Vagina (tissue), 2 donors: ENCODE measurements at regions not wholly inside any gene's neighbourhood (a gene's known extent, or its start where the extent isn't known, plus 50 kb on each side); places are given as distances from the start of the nearest gene placed in this dataset.

Experiments used
- DNase-seq, 2 donors: peaks; one replicate each; pipeline ENCODE4 v3.0.0-alpha.2; 2017; ENCODE audit errors: extremely low spot score in 2 of 2
- H3K27ac ChIP-seq: fragments of 200-600 bp; sonication (generic); one replicate; pipeline ENCODE4 v1.5.1; 2019
- H3K27me3 ChIP-seq: fragments of 200-600 bp; sonication (generic); one replicate; pipeline ENCODE4 v1.5.1; 2019
- H3K36me3 ChIP-seq, 2 donors: fragments of 200-600 bp; sonication (generic); one replicate each; pipeline ENCODE4 v1.5.1; 2017 to 2019
- H3K4me1 ChIP-seq: fragments of 200-600 bp; sonication (generic); one replicate; pipeline ENCODE4 v1.5.1; 2019
- H3K4me3 ChIP-seq, 2 donors: fragments of 200-600 bp; sonication (generic); 1 replicate in 1 of 2; 2 replicates in 1 of 2; pipeline ENCODE4 v1.5.1; 2016 to 2019
- H3K9me3 ChIP-seq: fragments of 200-600 bp; sonication (generic); one replicate; pipeline ENCODE4 v1.5.1; 2019
- POLR2A ChIP-seq, 2 donors: fragments of 450-650 bp; IDR thresholded peaks; one replicate each; pipeline ENCODE4 v1.6.1; 2017; ENCODE audit warnings: antibody characterized with exemption in 2 of 2, mild to moderate bottlenecking in 2 of 2, moderate library complexity in 2 of 2
- POLR2AphosphoS5 ChIP-seq, 2 donors: sonication (generic); formaldehyde crosslinking; IDR thresholded peaks; one replicate each; pipeline ENCODE4 v1.9.0; 2017; ENCODE audit warnings: antibody characterized with exemption in 2 of 2, mild to moderate bottlenecking in 2 of 2, low read depth in 1 of 2; ENCODE audit not compliant: insufficient read depth in 1 of 2
- intact Hi-C: fragments of 100-400 bp; cut with DNase I; formaldehyde crosslinking; loops from one replicate; pipeline ENCODE4 v1.15.1; 2023
- TF ChIP-seq, protein P1 (sequence below), 3 experiments: fragments of 450-650 bp in 2 of 3; fragments of 200-600 bp in 1 of 3; sonication (generic) in 1 of 3; IDR thresholded peaks; one replicate each; pipeline ENCODE4 v1.5.1; 2017 to 2019; ENCODE audit warnings: antibody characterized with exemption in 3 of 3, mild to moderate bottlenecking in 2 of 3, moderate library complexity in 2 of 3

DNA sequence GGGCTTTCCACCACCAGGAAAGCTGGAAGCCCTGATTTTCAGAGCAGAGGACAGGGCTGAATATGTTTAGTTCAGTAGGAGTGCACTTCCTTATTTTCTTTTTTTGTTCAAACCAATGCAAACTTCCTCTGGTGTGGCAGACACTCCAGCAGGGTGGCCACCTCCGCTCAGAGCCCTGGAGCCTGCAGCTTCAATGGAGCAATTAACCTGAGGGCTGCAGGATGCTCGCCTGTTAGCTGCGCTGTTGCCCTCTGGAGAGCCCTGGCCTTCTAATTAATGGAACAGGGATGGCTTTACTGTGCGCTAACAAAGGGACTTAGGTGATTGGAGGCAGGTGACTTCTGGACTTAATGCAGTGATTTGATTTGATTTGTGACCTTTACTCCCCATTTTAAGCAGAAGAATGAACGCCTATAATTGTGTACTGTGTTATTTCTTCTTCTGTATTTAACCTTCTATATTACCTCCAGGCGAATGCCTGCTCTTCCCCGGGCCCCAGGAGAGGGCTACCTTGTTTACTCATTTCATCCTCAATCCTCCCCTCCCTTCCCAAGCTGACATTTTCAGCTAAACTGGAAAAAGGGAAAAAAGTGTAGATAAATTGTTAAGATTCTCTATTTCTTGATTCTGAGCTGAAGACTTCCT is 123.0 kb upstream of the CTBP2 start:
- TF ChIP-seq, protein P1, sequence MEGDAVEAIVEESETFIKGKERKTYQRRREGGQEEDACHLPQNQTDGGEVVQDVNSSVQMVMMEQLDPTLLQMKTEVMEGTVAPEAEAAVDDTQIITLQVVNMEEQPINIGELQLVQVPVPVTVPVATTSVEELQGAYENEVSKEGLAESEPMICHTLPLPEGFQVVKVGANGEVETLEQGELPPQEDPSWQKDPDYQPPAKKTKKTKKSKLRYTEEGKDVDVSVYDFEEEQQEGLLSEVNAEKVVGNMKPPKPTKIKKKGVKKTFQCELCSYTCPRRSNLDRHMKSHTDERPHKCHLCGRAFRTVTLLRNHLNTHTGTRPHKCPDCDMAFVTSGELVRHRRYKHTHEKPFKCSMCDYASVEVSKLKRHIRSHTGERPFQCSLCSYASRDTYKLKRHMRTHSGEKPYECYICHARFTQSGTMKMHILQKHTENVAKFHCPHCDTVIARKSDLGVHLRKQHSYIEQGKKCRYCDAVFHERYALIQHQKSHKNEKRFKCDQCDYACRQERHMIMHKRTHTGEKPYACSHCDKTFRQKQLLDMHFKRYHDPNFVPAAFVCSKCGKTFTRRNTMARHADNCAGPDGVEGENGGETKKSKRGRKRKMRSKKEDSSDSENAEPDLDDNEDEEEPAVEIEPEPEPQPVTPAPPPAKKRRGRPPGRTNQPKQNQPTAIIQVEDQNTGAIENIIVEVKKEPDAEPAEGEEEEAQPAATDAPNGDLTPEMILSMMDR (IDR thresholded peaks at IDR 0.05), result no peak
- no peak for TF ChIP-seq POLR2AphosphoS5 (IDR thresholded peaks at IDR 0.05; ENCODE audit: insufficient read depth in 1 of 2, low read depth in 1 of 2)
- TF ChIP-seq POLR2A (IDR thresholded peaks at IDR 0.05), result no peak
- intact Hi-C loops, result no loop called here

DNA sequence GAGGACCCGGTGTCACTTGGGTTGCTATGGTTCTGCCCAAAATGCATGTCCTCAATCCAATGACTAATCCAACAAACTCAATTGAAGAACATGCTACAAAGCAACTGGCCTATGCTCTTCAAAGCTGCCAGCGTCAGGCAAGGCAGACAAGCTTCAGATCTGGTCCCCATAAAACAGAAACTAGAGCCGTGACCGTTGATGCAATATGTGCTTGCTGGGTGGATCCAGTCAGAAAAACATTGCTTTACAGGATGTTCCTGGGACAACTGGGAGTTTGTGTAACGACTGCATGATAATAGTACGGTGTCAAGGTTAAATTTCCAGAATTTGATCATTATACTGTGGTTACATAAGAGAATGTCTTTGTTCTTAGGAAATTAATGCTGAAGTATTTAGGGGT is 120.7 kb upstream of the CTBP2 start:
- no peak for DNase-seq
- intact Hi-C loops, result no loop called here
- Histone ChIP-seq H3K9me3 (no peaks in the 10 kb centered on the region), H3K27ac (no peak overlapping the region), H3K36me3 (no peaks in the 10 kb centered on the region), H3K4me3 (no peak overlapping the region), H3K27me3 (no peaks in the 10 kb centered on the region), H3K4me1 (no peaks in the 10 kb centered on the region)
- no peak for TF ChIP-seq POLR2A (IDR thresholded peaks at IDR 0.05)
- TF ChIP-seq, protein P1 (IDR thresholded peaks at IDR 0.05), result no peak
- no peak for TF ChIP-seq POLR2AphosphoS5 (IDR thresholded peaks at IDR 0.05; ENCODE audit: insufficient read depth in 1 of 2, low read depth in 1 of 2)

More for the DNA sequence above, 123.0 kb upstream of the CTBP2 start:
- no peak for DNase-seq
- Histone ChIP-seq H3K4me1 (no peaks in the 10 kb centered on the region), H3K27me3 (no peaks in the 10 kb centered on the region), H3K27ac (no peak overlapping the region), H3K4me3 (no peak overlapping the region), H3K9me3 (no peaks in the 10 kb centered on the region), H3K36me3 (no peaks in the 10 kb centered on the region)

DNA sequence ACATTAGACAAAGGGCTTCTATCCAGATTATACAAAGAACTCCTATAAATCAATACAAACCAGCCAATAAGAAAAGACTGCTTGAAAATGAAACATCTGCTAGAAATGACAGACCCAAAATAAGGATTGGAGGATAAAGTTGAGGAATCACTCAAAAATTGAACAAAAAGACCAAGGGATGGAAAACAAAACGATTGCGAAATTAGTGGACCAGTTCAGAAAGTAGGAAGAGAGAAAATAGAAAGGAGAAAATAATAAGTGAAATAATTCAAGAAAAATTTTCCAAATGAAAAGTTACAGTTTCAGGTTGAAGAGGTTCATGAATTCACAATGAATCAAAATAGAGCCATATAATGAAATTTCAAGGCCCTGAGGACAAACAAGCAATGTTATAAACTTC is 115.8 kb upstream of the CTBP2 start:
- Histone ChIP-seq H3K9me3 (no peaks in the 10 kb centered on the region), H3K36me3 (no peaks in the 10 kb centered on the region), H3K4me3 (no peak overlapping the region), H3K4me1 (no peaks in the 10 kb centered on the region), H3K27ac (no peak overlapping the region), H3K27me3 (no peaks in the 10 kb centered on the region)
- intact Hi-C loops, result no loop called here
- TF ChIP-seq POLR2AphosphoS5 (IDR thresholded peaks at IDR 0.05; ENCODE audit: insufficient read depth in 1 of 2, low read depth in 1 of 2) (no peak), POLR2A (IDR thresholded peaks at IDR 0.05) (no peak)
- TF ChIP-seq, protein P1 (IDR thresholded peaks at IDR 0.05), result no peak
- DNase-seq, result no peak

DNA sequence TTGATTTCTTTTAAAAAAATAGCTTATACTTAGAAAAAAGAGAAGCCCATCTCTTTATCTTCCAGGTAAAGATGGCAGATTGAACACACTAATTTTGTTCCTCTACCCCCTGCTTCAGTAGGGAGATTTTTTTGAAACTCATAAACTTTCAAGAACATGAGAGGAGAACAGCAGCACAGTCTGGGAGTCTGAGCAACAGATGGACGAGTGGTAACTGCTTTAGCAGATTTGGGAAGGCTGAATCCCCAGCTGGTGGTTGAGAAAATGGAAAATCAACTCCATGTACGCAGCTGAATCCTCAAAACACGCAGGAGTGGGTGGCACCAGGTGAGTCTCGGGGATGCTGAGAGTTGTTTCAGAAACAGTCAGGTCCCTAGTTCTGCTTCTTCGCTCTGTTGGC is 114.6 kb upstream of the CTBP2 start:
- Histone ChIP-seq H3K4me3 (no peak overlapping the region), H3K27ac (no peak overlapping the region), H3K27me3 (no peaks in the 10 kb centered on the region), H3K36me3 (no peaks in the 10 kb centered on the region), H3K4me1 (no peaks in the 10 kb centered on the region), H3K9me3 (no peaks in the 10 kb centered on the region)
- intact Hi-C loops, result no loop called here
- TF ChIP-seq, protein P1 (IDR thresholded peaks at IDR 0.05), result no peak
- TF ChIP-seq POLR2A (IDR thresholded peaks at IDR 0.05), result no peak
- no peak for TF ChIP-seq POLR2AphosphoS5 (IDR thresholded peaks at IDR 0.05; ENCODE audit: insufficient read depth in 1 of 2, low read depth in 1 of 2)
- DNase-seq, result no peak

DNA sequence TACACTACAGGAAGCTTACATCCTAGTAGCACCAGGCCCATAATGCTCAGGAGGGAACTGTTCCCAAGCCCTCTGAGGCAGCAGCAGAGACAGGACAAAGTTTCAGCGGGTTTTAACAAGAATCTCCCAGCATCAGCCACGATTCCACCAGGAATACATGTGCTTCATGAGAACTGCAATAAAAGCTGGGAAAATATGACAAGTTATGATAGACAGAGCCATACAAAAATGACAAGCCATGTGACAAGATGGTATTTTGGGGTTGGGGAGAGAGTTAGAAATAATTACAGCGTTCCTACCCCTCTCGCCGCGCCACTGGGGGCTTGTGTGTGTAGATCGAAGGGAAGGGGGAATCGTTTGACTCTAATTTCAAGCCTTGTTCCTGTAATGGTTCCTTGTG is 112.7 kb upstream of the CTBP2 start:
- no peak for DNase-seq
- Histone ChIP-seq H3K27me3 (no peaks in the 10 kb centered on the region), H3K9me3 (no peaks in the 10 kb centered on the region), H3K27ac (no peak overlapping the region), H3K36me3 (no peaks in the 10 kb centered on the region), H3K4me1 (no peaks in the 10 kb centered on the region), H3K4me3 (no peak overlapping the region)
- intact Hi-C loops, result no loop called here
- TF ChIP-seq POLR2A (IDR thresholded peaks at IDR 0.05) (no peak), POLR2AphosphoS5 (IDR thresholded peaks at IDR 0.05; ENCODE audit: insufficient read depth in 1 of 2, low read depth in 1 of 2) (no peak)
- TF ChIP-seq, protein P1 (IDR thresholded peaks at IDR 0.05), result no peak
